Fibroblast of lung (primary cell): ENCODE measurements at regions not wholly inside any gene's neighbourhood (a gene's known extent, or its start where the extent isn't known, plus 50 kb on each side); places are given as distances from the start of the nearest gene placed in this dataset.

Experiments used
- DNase-seq, 2 donors: peaks; one replicate each; pipeline versions ENCODE4 v3.0.0 to v3.0.0-alpha.2; 2010; ENCODE audit warnings: low read depth in 2 of 2
- H2AFZ ChIP-seq: 2 replicates; pipeline ENCODE4 v1.5.1; 2012; ENCODE audit warnings: low read length, control low read depth, inconsistent platforms
- H3K27ac ChIP-seq: 2 replicates; pipeline ENCODE4 v1.5.1; 2011; ENCODE audit warnings: low read length, control low read depth; ENCODE audit not compliant: insufficient read depth
- H3K27me3 ChIP-seq: 2 replicates; pipeline ENCODE4 v1.5.1; 2011; ENCODE audit warnings: mild to moderate bottlenecking, low read length; ENCODE audit not compliant: control insufficient read depth, insufficient read depth
- H3K36me3 ChIP-seq: 2 replicates; pipeline ENCODE4 v1.5.1; 2011; ENCODE audit warnings: low read length; ENCODE audit not compliant: control insufficient read depth, insufficient read depth
- H3K4me1 ChIP-seq: 2 replicates; pipeline ENCODE4 v1.5.1; 2011; ENCODE audit warnings: low read length; ENCODE audit not compliant: control insufficient read depth, insufficient read depth; ENCODE audit errors: extremely low read depth
- H3K4me2 ChIP-seq: 2 replicates; pipeline ENCODE4 v1.5.1; 2011; ENCODE audit warnings: low read length, control low read depth; ENCODE audit not compliant: insufficient read depth; ENCODE audit errors: extremely low read depth
- H3K4me3 ChIP-seq, 4 experiments: fragments of 200-600 bp in 1 of 4; sonication (generic) in 1 of 4; replicated peaks in 1 of 4; 2 replicates each; pipeline ENCODE4 v1.5.1; 2011 to 2016; ENCODE audit warnings: low read length in 4 of 4, low read depth in 3 of 4, mild to moderate bottlenecking in 3 of 4, control low read depth in 2 of 4, inconsistent platforms in 1 of 4, mixed read lengths in 1 of 4; ENCODE audit not compliant: insufficient read depth in 1 of 4; ENCODE audit errors: control extremely low read depth in 1 of 4
- H3K79me2 ChIP-seq: 2 replicates; pipeline ENCODE4 v1.5.1; 2012; ENCODE audit warnings: mild to moderate bottlenecking, low read length, inconsistent platforms; ENCODE audit not compliant: control insufficient read depth, insufficient read depth
- H3K9ac ChIP-seq: 2 replicates; pipeline ENCODE4 v1.5.1; 2011; ENCODE audit warnings: mild to moderate bottlenecking, low read length, control low read depth; ENCODE audit not compliant: insufficient read depth
- H3K9me3 ChIP-seq: 2 replicates; pipeline ENCODE4 v1.5.1; 2012; ENCODE audit warnings: low read depth, low read length; ENCODE audit not compliant: control insufficient read depth, insufficient read depth
- H4K20me1 ChIP-seq: 2 replicates; pipeline ENCODE4 v1.5.1; 2011; ENCODE audit warnings: low read length; ENCODE audit not compliant: control insufficient read depth, insufficient read depth; ENCODE audit errors: extremely low read depth
- EZH2 ChIP-seq: IDR thresholded peaks from 2 replicates; pipeline ENCODE4 v1.5.1; 2012; ENCODE audit warnings: low read length, control low read depth, mild to moderate bottlenecking; ENCODE audit errors: missing control alignments
- TF ChIP-seq, protein P1 (sequence below), 2 donors: IDR thresholded peaks in 1 of 2; conservative IDR thresholded peaks in 1 of 2; 1 replicate in 1 of 2; 2 replicates in 1 of 2; pipeline ENCODE4 v1.5.1; 2011 to 2012; ENCODE audit warnings: low read length in 2 of 2, control low read depth in 1 of 2, inconsistent platforms in 1 of 2, low read depth in 1 of 2, mild to moderate bottlenecking in 1 of 2

DNA sequence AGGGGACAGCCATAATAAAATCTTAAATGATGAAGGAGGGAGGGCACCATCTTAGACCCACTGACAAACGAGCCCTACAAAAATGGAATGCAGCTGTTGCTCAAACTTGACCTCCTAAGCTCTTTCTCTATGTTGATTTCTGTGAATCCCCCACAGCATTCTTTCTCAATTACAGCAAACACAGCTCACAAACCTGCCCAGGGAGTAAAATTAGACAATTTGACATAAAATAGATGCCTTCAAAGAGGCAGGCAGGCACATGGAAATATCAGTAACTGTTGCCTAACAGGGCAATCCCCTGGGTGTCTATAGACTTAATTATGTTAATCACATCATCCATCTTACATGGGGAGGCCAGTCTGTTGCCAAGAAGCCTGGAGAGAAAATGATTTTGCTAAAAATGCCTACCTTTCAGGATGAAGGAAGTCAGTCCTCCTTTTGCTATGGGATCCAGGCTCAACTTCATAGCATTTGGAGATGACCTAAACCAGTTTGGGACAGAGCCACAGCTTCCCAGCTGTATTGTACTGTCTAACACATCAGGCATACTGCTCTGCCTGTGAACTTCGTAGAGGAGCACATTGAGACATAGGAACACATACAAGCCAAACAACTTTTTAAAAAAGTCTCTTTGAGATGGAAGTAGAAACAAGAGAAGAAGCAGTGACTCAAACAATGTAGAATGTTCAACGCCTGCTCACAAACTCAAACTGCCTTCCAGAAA is 1177.4 kb downstream of the SORCS1 start:
- Histone ChIP-seq H3K4me2 (no peak overlapping the region), H3K79me2 (no peaks in the 10 kb centered on the region), H3K4me3 (no peak overlapping the region), H3K4me1 (no peaks in the 10 kb centered on the region), H3K27ac (no peak overlapping the region), H3K36me3 (no peaks in the 10 kb centered on the region), H4K20me1 (no peaks in the 10 kb centered on the region), H3K27me3 (no peaks in the 10 kb centered on the region), H3K9ac (no peak overlapping the region), H2AFZ (no peak overlapping the region), H3K9me3 (no peaks in the 10 kb centered on the region)
- TF ChIP-seq EZH2, result no peak
- TF ChIP-seq, protein P1, sequence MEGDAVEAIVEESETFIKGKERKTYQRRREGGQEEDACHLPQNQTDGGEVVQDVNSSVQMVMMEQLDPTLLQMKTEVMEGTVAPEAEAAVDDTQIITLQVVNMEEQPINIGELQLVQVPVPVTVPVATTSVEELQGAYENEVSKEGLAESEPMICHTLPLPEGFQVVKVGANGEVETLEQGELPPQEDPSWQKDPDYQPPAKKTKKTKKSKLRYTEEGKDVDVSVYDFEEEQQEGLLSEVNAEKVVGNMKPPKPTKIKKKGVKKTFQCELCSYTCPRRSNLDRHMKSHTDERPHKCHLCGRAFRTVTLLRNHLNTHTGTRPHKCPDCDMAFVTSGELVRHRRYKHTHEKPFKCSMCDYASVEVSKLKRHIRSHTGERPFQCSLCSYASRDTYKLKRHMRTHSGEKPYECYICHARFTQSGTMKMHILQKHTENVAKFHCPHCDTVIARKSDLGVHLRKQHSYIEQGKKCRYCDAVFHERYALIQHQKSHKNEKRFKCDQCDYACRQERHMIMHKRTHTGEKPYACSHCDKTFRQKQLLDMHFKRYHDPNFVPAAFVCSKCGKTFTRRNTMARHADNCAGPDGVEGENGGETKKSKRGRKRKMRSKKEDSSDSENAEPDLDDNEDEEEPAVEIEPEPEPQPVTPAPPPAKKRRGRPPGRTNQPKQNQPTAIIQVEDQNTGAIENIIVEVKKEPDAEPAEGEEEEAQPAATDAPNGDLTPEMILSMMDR (conservative IDR thresholded peaks at IDR 0.05 in 1 of 2, IDR thresholded peaks at IDR 0.05 in 1 of 2; ENCODE audit: low read depth in 1 of 2, low read length in 2 of 2), result no peak
- no peak for DNase-seq

DNA sequence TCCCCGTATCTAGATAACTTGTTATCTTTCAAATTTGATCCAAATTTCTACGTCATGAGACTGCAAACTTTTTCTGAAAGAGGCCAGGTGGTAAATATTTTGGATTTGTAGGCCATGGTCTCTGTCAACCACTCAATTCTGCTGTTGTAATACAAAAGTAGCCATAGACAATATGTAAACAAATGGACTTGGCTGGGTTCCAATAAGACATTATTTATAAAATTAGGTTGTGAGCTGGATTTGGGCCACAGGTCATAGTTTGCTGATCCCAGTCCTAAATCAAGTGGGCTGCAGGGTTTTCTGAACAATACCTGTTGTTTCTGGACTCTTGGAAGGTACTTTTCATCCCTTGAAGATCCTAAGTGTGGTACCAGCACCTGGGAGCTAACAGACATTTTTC is 1178.0 kb downstream of the SORCS1 start:
- H3K4me3 ChIP-seq, result no peak overlapping the region
- no peaks in the 10 kb centered on the region for H3K27me3 ChIP-seq
- H3K79me2 ChIP-seq, result no peaks in the 10 kb centered on the region
- H4K20me1 ChIP-seq, result no peaks in the 10 kb centered on the region
- no peaks in the 10 kb centered on the region for H3K9me3 ChIP-seq
- H2AFZ ChIP-seq, result no peak overlapping the region
- H3K4me1 ChIP-seq, result no peaks in the 10 kb centered on the region
- no peak for TF ChIP-seq EZH2
- TF ChIP-seq, protein P1 (conservative IDR thresholded peaks at IDR 0.05 in 1 of 2, IDR thresholded peaks at IDR 0.05 in 1 of 2; ENCODE audit: low read depth in 1 of 2, low read length in 2 of 2), result no peak
- no peak overlapping the region for H3K4me2 ChIP-seq
- DNase-seq, result no peak
- no peak overlapping the region for H3K27ac ChIP-seq
- no peaks in the 10 kb centered on the region for H3K36me3 ChIP-seq
- H3K9ac ChIP-seq, result no peak overlapping the region

DNA sequence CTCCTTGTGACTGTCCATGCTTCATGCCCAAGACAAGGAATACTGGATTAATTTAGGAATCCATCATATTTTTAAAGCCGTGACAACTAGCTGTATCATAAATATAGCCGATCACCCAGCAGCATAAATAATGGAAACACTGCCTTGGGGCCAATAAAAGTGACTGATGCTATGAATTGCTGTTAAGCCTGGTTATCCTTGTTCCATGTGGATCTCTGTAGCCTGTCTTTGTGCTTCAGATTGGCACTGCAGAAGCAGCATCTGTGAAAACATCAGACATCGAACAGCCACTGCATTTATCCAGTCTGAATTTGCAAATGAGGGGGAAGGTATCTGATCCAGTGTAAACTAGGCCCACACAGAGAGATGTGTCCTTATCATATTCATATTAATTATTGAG is 1181.8 kb downstream of the SORCS1 start:
- Histone ChIP-seq H2AFZ (no peak overlapping the region), H3K9me3 (no peaks in the 10 kb centered on the region), H4K20me1 (no peaks in the 10 kb centered on the region), H3K4me1 (no peaks in the 10 kb centered on the region), H3K9ac (no peak overlapping the region), H3K27ac (no peak overlapping the region), H3K27me3 (no peaks in the 10 kb centered on the region), H3K79me2 (no peaks in the 10 kb centered on the region), H3K4me2 (no peak overlapping the region), H3K36me3 (no peaks in the 10 kb centered on the region), H3K4me3 (no peak overlapping the region)
- TF ChIP-seq, protein P1 (conservative IDR thresholded peaks at IDR 0.05 in 1 of 2, IDR thresholded peaks at IDR 0.05 in 1 of 2; ENCODE audit: low read depth in 1 of 2, low read length in 2 of 2), result no peak
- TF ChIP-seq EZH2, result no peak
- no peak for DNase-seq
